ENCODE measurements at regions not wholly inside any gene's neighbourhood (a gene's known extent, or its start where the extent isn't known, plus 50 kb on each side); places are given as distances from the start of the nearest gene placed in this dataset.

DNA sequence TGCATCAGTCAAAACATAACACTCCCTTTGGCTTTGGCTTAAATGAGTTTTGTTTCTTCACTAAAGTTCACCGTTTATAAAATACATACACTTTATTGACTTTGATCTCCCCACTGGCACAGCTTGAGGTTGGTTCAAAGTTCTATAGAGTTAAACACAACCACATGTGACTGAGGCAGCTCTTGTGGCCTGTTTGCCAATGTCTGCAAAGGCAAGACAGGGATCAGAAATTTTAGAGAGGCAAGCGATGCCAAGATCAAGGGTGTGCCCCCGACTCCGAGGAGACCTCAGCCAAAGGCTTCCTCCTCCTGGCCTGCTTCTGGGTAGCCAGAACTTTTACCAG lies 129.8 kb upstream of the JCAD start:
- TF ChIP-seq, protein P1, sequence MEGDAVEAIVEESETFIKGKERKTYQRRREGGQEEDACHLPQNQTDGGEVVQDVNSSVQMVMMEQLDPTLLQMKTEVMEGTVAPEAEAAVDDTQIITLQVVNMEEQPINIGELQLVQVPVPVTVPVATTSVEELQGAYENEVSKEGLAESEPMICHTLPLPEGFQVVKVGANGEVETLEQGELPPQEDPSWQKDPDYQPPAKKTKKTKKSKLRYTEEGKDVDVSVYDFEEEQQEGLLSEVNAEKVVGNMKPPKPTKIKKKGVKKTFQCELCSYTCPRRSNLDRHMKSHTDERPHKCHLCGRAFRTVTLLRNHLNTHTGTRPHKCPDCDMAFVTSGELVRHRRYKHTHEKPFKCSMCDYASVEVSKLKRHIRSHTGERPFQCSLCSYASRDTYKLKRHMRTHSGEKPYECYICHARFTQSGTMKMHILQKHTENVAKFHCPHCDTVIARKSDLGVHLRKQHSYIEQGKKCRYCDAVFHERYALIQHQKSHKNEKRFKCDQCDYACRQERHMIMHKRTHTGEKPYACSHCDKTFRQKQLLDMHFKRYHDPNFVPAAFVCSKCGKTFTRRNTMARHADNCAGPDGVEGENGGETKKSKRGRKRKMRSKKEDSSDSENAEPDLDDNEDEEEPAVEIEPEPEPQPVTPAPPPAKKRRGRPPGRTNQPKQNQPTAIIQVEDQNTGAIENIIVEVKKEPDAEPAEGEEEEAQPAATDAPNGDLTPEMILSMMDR (conservative IDR thresholded peaks at IDR 0.05): no peak
- no CpG with 5 or more reads among the region's 4 CpGs for WGBS (ENCODE audit: extremely low coverage, insufficient read length, low lambda C conversion rate)

More for the DNA sequence above, 129.8 kb upstream of the JCAD start:
- no peak for DNase-seq
- no peak overlapping the region for H4K8ac ChIP-seq (replicated peaks; ENCODE audit: insufficient read length, low read depth, low read length)
- Mint-ChIP-seq H3K4me1 (peaks cover 0 to 8% of the 10 kb centered on the region in 2 experiments; a peak in 3 of 4 replicates), H3K27ac (no peak overlapping the region), H3K4me3 (no peak overlapping the region), H3K9me3 (0 out of 5 replicates have a peak, but pooled peaks cover 0 to 4% of the 10 kb centered on the region in 2 experiments), H3K27me3 (ENCODE audit: low read depth) (no peaks in the 10 kb centered on the region; the same call in 1 of the 2 replicates), H3K36me3 (ENCODE audit: insufficient read depth in 1 of 3, low read depth in 3 of 3) (no peaks in the 10 kb centered on the region; a peak in 1 of 7 replicates)
- H2BK20ac ChIP-seq (ENCODE audit: low read depth, low read length, poor library complexity, severe bottlenecking): no peak overlapping the region
- no peak overlapping the region for H3K27ac ChIP-seq (ENCODE audit: insufficient read length, low read depth, low read length)
- no peak overlapping the region for H3K4ac ChIP-seq (ENCODE audit: low read depth, low read length)
- H2BK120ac ChIP-seq (ENCODE audit: low read depth, low read length, poor library complexity, severe bottlenecking): no peak overlapping the region
- H2BK15ac ChIP-seq (ENCODE audit: low read depth, low read length): no peak overlapping the region
- H2AK5ac ChIP-seq (ENCODE audit: insufficient read length, low read length): no peak overlapping the region
- no peaks in the 10 kb centered on the region for H3K27me3 ChIP-seq (ENCODE audit: insufficient read depth, low read length)
- H2AFZ ChIP-seq (ENCODE audit: low read length): no peak overlapping the region
- H4K5ac ChIP-seq (ENCODE audit: insufficient read length, low read depth, low read length): no peak overlapping the region
- H3K14ac ChIP-seq (ENCODE audit: insufficient read depth, low read length): no peak overlapping the region
- H3K79me2 ChIP-seq (ENCODE audit: insufficient read depth, low read length): no peaks in the 10 kb centered on the region
- H3K56ac ChIP-seq (ENCODE audit: insufficient read length, low read depth, low read length): no peak overlapping the region
- H2BK5ac ChIP-seq (ENCODE audit: insufficient read length, low read length): no peak overlapping the region
- no peaks in the 10 kb centered on the region for H3K4me1 ChIP-seq (ENCODE audit: insufficient read depth, low read length)
- no peak overlapping the region for H3K18ac ChIP-seq (ENCODE audit: insufficient read length, low read depth, low read length)
- no peaks in the 10 kb centered on the region for H3K79me1 ChIP-seq (ENCODE audit: insufficient read depth, low read depth, low read length, poor library complexity, severe bottlenecking)
- H4K20me1 ChIP-seq (ENCODE audit: control insufficient read depth, insufficient read depth, insufficient read length): no peaks in the 10 kb centered on the region
- no peak overlapping the region for H3K4me2 ChIP-seq (ENCODE audit: insufficient read depth, insufficient read length, low read length)
- no peak overlapping the region for H3T11ph ChIP-seq (ENCODE audit: low read length)
- no peaks in the 10 kb centered on the region for H3K9me3 ChIP-seq (ENCODE audit: control insufficient read depth, low read depth, low read length)
- no peak overlapping the region for H2BK12ac ChIP-seq (ENCODE audit: insufficient read length, low read depth, low read length)
- H3K9ac ChIP-seq (ENCODE audit: extremely low read depth, insufficient read length, low read length): no peak overlapping the region
- H3K23me2 ChIP-seq (ENCODE audit: insufficient read length, low read depth, low read length, poor library complexity, severe bottlenecking): no peaks in the 10 kb centered on the region
- H3K23ac ChIP-seq (ENCODE audit: insufficient read length, low read depth, low read length): no peak overlapping the region
- H4K91ac ChIP-seq (ENCODE audit: insufficient read length, low read depth, low read length): no peak overlapping the region
